ENCODE measurements at regions not wholly inside any gene's neighbourhood (a gene's known extent, or its start where the extent isn't known, plus 50 kb on each side); places are given as distances from the start of the nearest gene placed in this dataset.

DNA sequence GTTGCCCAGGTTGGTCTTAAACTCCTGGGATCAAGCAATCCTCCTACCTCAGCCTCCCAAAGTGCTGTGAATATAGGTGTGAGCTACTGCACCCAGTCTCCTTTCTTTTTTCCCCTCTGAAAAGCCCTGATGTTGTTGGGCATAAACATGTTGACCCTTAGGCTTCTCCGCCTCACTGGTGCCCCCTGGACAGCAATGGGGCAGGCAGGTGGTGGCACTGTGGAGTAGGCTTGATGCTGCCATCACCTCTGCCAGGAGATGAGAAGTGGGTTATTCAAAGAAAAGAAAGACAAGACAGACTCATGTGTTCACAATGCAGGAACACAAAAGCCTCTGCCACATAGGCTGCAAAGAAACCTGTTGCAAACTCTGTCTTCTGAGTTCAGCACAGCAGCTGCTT, 169.9 kb downstream of the EN1 start:
- Histone ChIP-seq H4K91ac (ENCODE audit: low read depth, low read length, poor library complexity) (no peak overlapping the region), H3K79me1 (ENCODE audit: low read depth, low read length) (no peaks in the 10 kb centered on the region), H4K8ac (ENCODE audit: low read depth, low read length) (no peak overlapping the region), H3K27me3 (ENCODE audit: control insufficient read depth in 3 of 3, insufficient read depth in 3 of 3, low read depth in 1 of 3, low read length in 3 of 3) (no peaks in the 10 kb centered on the region), H3K4me2 (ENCODE audit: insufficient read depth, low read length, poor library complexity, severe bottlenecking) (no peak overlapping the region), H3K36me3 (replicated peaks in 1 of 2; ENCODE audit: control insufficient read depth in 2 of 2, insufficient read depth in 2 of 2, low read length in 2 of 2) (no peaks in the 10 kb centered on the region), H3K4me3 (ENCODE audit: low read length in 2 of 2) (no peak overlapping the region), H3K9ac (ENCODE audit: low read depth, low read length, poor library complexity) (no peak overlapping the region), H3K18ac (ENCODE audit: low read length) (no peak overlapping the region), H2AK5ac (ENCODE audit: low read depth, low read length) (no peak overlapping the region), H3K14ac (ENCODE audit: low read length) (no peak overlapping the region), H3K27ac (replicated peaks; ENCODE audit: low read length) (no peak overlapping the region), H2BK15ac (ENCODE audit: low read length) (no peak overlapping the region), H2BK120ac (ENCODE audit: low read depth, low read length) (no peak overlapping the region), H3K4me1 (ENCODE audit: control insufficient read depth in 2 of 2, insufficient read depth in 1 of 2, low read depth in 1 of 2, low read length in 2 of 2) (no peaks in the 10 kb centered on the region), H2AFZ (ENCODE audit: low read length) (no peak overlapping the region), H2BK5ac (ENCODE audit: low read length) (no peak overlapping the region), H3K23ac (ENCODE audit: low read depth, low read length, poor library complexity) (no peak overlapping the region), H2BK12ac (ENCODE audit: low read length) (no peak overlapping the region), H3K9me3 (replicated peaks in 1 of 2; ENCODE audit: control insufficient read depth in 2 of 2, insufficient read depth in 1 of 2, low read depth in 1 of 2, low read length in 2 of 2) (peaks cover 0 to 2% of the 10 kb centered on the region in 2 donors), H3K4ac (ENCODE audit: low read length) (no peak overlapping the region)
- WGBS, 2 donors (ENCODE audit: extremely low coverage in 2 of 2, insufficient read length in 2 of 2, insufficient replicate concordance in 1 of 2), result no CpG with 5 or more reads among the region's 1 CpG
- no peak for DNase-seq (ENCODE audit: low spot score)

DNA sequence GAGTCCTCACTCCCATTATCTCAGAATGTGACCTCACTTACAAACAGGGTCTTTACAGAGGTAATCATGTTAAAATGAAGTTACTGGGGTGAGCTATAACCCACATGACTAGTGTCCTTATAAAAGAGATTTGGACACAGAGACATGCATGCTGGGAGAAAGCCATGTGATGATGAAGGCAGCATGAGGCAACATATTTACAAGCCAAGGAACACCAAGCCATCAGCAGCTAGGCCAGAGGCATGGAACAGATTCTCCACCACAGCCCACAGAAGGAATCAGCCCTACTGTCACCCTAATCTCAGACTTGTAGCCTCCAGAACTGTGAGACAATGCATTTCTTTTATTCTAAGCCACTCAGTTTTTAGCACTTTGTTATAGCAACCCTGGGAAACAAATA, 171.9 kb downstream of the EN1 start:
- no peak overlapping the region for H3K23ac ChIP-seq (ENCODE audit: low read depth, low read length, poor library complexity)
- no peak overlapping the region for H4K8ac ChIP-seq (ENCODE audit: low read depth, low read length)
- H3K27me3 ChIP-seq (ENCODE audit: control insufficient read depth in 3 of 3, insufficient read depth in 3 of 3, low read depth in 1 of 3, low read length in 3 of 3), result no peaks in the 10 kb centered on the region
- no peak overlapping the region for H3K27ac ChIP-seq (replicated peaks; ENCODE audit: low read length)
- no peak overlapping the region for H3K18ac ChIP-seq (ENCODE audit: low read length)
- H2AK5ac ChIP-seq (ENCODE audit: low read depth, low read length), result no peak overlapping the region
- no peaks in the 10 kb centered on the region for H3K4me1 ChIP-seq (ENCODE audit: control insufficient read depth in 2 of 2, insufficient read depth in 1 of 2, low read depth in 1 of 2, low read length in 2 of 2)
- no peak overlapping the region for H4K91ac ChIP-seq (ENCODE audit: low read depth, low read length, poor library complexity)
- no peak overlapping the region for H2AFZ ChIP-seq (ENCODE audit: low read length)
- H2BK12ac ChIP-seq (ENCODE audit: low read length), result no peak overlapping the region
- no peak overlapping the region for H3K14ac ChIP-seq (ENCODE audit: low read length)
- H3K9me3 ChIP-seq (replicated peaks in 1 of 2; ENCODE audit: control insufficient read depth in 2 of 2, insufficient read depth in 1 of 2, low read depth in 1 of 2, low read length in 2 of 2), result no peaks in the 10 kb centered on the region
- no peak overlapping the region for H2BK120ac ChIP-seq (ENCODE audit: low read depth, low read length)
- no peak overlapping the region for H3K9ac ChIP-seq (ENCODE audit: low read depth, low read length, poor library complexity)
- no peak overlapping the region for H2BK15ac ChIP-seq (ENCODE audit: low read length)
- DNase-seq (ENCODE audit: low spot score), result no peak
- H3K4me2 ChIP-seq (ENCODE audit: insufficient read depth, low read length, poor library complexity, severe bottlenecking), result no peak overlapping the region
- no peaks in the 10 kb centered on the region for H3K36me3 ChIP-seq (replicated peaks in 1 of 2; ENCODE audit: control insufficient read depth in 2 of 2, insufficient read depth in 2 of 2, low read length in 2 of 2)
- no peak overlapping the region for H3K4me3 ChIP-seq (ENCODE audit: low read length in 2 of 2)
- no peaks in the 10 kb centered on the region for H3K79me1 ChIP-seq (ENCODE audit: low read depth, low read length)
- no peak overlapping the region for H3K4ac ChIP-seq (ENCODE audit: low read length)
- no peak overlapping the region for H2BK5ac ChIP-seq (ENCODE audit: low read length)

DNA sequence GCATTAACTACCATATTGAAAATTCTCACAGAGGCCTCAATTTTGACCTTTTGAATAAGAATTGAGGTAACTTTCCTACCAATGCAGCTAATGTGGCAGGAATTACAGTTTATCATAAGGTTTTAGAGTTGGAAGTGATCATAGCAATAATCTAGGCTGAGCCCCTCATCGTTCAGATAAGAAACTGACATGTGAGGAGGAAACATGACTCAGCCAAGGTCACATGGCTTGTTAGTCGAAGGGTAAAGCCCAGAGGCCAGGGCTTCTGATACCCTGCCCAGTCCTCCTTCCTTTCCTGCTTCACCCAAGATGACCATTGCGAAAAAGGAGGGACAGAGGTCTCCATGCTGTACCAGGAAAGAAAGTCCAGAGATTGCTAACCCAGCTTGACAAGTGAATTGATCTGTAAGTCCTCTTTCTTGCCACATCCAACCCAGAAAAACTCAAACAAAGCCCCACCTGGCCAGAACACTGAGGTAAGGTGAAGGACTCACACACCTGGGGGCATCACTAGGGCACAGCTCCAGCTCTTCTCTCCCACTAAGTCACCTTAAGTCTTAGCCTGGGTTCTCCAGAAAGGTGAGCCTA, 174.8 kb downstream of the EN1 start:
- no peak overlapping the region for H3K18ac ChIP-seq (ENCODE audit: low read length)
- no peaks in the 10 kb centered on the region for H3K9me3 ChIP-seq (replicated peaks in 1 of 2; ENCODE audit: control insufficient read depth in 2 of 2, insufficient read depth in 1 of 2, low read depth in 1 of 2, low read length in 2 of 2)
- DNase-seq (ENCODE audit: low spot score), result no peak
- no peak overlapping the region for H2BK15ac ChIP-seq (ENCODE audit: low read length)
- H3K4me2 ChIP-seq (ENCODE audit: insufficient read depth, low read length, poor library complexity, severe bottlenecking), result no peak overlapping the region
- H2BK5ac ChIP-seq (ENCODE audit: low read length), result no peak overlapping the region
- no peak overlapping the region for H3K27ac ChIP-seq (replicated peaks; ENCODE audit: low read length)
- H3K9ac ChIP-seq (ENCODE audit: low read depth, low read length, poor library complexity), result no peak overlapping the region
- no peak overlapping the region for H2AFZ ChIP-seq (ENCODE audit: low read length)
- no peak overlapping the region for H3K23ac ChIP-seq (ENCODE audit: low read depth, low read length, poor library complexity)
- no peak overlapping the region for H3K4me3 ChIP-seq (ENCODE audit: low read length in 2 of 2)
- no peak overlapping the region for H2BK120ac ChIP-seq (ENCODE audit: low read depth, low read length)
- no peaks in the 10 kb centered on the region for H3K79me1 ChIP-seq (ENCODE audit: low read depth, low read length)
- H2AK5ac ChIP-seq (ENCODE audit: low read depth, low read length), result no peak overlapping the region
- no peak overlapping the region for H3K4ac ChIP-seq (ENCODE audit: low read length)
- no peak overlapping the region for H3K14ac ChIP-seq (ENCODE audit: low read length)
- no peaks in the 10 kb centered on the region for H3K27me3 ChIP-seq (ENCODE audit: control insufficient read depth in 3 of 3, insufficient read depth in 3 of 3, low read depth in 1 of 3, low read length in 3 of 3)
- no CpG with 5 or more reads among the region's 3 CpGs for WGBS, 2 donors (ENCODE audit: extremely low coverage in 2 of 2, insufficient read length in 2 of 2, insufficient replicate concordance in 1 of 2)
- peaks cover 6 to 9% of the 10 kb centered on the region in 2 donors for H3K4me1 ChIP-seq (ENCODE audit: control insufficient read depth in 2 of 2, insufficient read depth in 1 of 2, low read depth in 1 of 2, low read length in 2 of 2)
- no peaks in the 10 kb centered on the region for H3K36me3 ChIP-seq (replicated peaks in 1 of 2; ENCODE audit: control insufficient read depth in 2 of 2, insufficient read depth in 2 of 2, low read length in 2 of 2)
- H4K8ac ChIP-seq (ENCODE audit: low read depth, low read length), result no peak overlapping the region
- H4K91ac ChIP-seq (ENCODE audit: low read depth, low read length, poor library complexity), result no peak overlapping the region
- no peak overlapping the region for H2BK12ac ChIP-seq (ENCODE audit: low read length)

DNA sequence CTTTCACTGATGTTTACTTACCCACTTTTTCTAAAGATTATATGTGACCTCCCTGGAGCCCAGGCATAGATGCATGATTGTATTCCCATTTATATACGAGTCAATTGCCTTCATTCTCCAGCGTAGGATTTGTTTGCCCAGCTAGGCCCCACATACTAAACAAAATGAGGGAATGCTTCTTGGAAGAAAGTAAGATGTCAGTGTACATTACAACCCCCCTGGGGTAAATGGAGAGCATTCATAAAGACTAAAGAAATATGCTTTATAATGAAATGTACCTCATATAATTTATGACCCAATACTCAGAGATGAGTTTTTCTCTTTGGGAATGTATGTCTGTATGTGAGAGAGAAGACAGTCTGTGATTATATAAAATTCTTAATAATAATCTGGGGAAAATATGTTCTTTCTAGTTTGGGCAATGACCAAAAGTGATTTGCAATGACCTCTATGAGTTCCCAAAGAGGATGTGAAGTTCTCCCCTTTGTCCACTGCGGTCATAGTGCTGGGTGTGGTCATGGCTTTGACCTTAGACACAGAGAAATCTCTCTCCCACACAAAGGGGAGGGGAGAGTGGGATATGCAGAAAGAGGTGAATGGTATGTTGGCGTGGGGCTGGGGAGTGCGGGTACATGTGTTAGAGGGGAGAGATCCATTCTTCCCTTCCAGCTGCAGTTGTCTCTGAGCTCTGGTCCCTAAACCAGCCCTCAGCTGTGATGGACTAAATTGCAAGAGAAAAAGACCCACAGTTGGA, 175.6 kb downstream of the EN1 start:
- H4K91ac ChIP-seq (ENCODE audit: low read depth, low read length, poor library complexity), result no peak overlapping the region
- H3K27me3 ChIP-seq (ENCODE audit: control insufficient read depth in 3 of 3, insufficient read depth in 3 of 3, low read depth in 1 of 3, low read length in 3 of 3), result no peaks in the 10 kb centered on the region
- H3K27ac ChIP-seq (replicated peaks; ENCODE audit: low read length), result no peak overlapping the region
- no peak overlapping the region for H2AK5ac ChIP-seq (ENCODE audit: low read depth, low read length)
- no peaks in the 10 kb centered on the region for H3K36me3 ChIP-seq (replicated peaks in 1 of 2; ENCODE audit: control insufficient read depth in 2 of 2, insufficient read depth in 2 of 2, low read length in 2 of 2)
- H2AFZ ChIP-seq (ENCODE audit: low read length), result no peak overlapping the region
- no peak overlapping the region for H3K4ac ChIP-seq (ENCODE audit: low read length)
- H3K4me3 ChIP-seq (ENCODE audit: low read length in 2 of 2), result no peak overlapping the region
- no CpG with 5 or more reads among the region's 5 CpGs for WGBS, 2 donors (ENCODE audit: extremely low coverage in 2 of 2, insufficient read length in 2 of 2, insufficient replicate concordance in 1 of 2)
- H4K8ac ChIP-seq (ENCODE audit: low read depth, low read length), result no peak overlapping the region
- no peak overlapping the region for H2BK5ac ChIP-seq (ENCODE audit: low read length)
- H3K79me1 ChIP-seq (ENCODE audit: low read depth, low read length), result no peaks in the 10 kb centered on the region
- H2BK15ac ChIP-seq (ENCODE audit: low read length), result no peak overlapping the region
- H2BK120ac ChIP-seq (ENCODE audit: low read depth, low read length), result no peak overlapping the region
- H3K23ac ChIP-seq (ENCODE audit: low read depth, low read length, poor library complexity), result no peak overlapping the region
- H3K9ac ChIP-seq (ENCODE audit: low read depth, low read length, poor library complexity), result no peak overlapping the region
- H3K4me2 ChIP-seq (ENCODE audit: insufficient read depth, low read length, poor library complexity, severe bottlenecking), result no peak overlapping the region
- H3K14ac ChIP-seq (ENCODE audit: low read length), result no peak overlapping the region
- H3K4me1 ChIP-seq (ENCODE audit: control insufficient read depth in 2 of 2, insufficient read depth in 1 of 2, low read depth in 1 of 2, low read length in 2 of 2), result peaks cover 6 to 9% of the 10 kb centered on the region in 2 donors
- H2BK12ac ChIP-seq (ENCODE audit: low read length), result no peak overlapping the region
- no peak overlapping the region for H3K18ac ChIP-seq (ENCODE audit: low read length)
- H3K9me3 ChIP-seq (replicated peaks in 1 of 2; ENCODE audit: control insufficient read depth in 2 of 2, insufficient read depth in 1 of 2, low read depth in 1 of 2, low read length in 2 of 2), result no peaks in the 10 kb centered on the region
- no peak for DNase-seq (ENCODE audit: low spot score)
